Muscle of arm (tissue), 1 donor: ENCODE measurements at regions not wholly inside any gene's neighbourhood (a gene's known extent, or its start where the extent isn't known, plus 50 kb on each side); places are given as distances from the start of the nearest gene placed in this dataset.
"Not testable (repeated sequence)": the region's sequence is repeated elsewhere in the genome, so short reads cannot be mapped to it uniquely, and the experiment has no call there.

Source experiments
- DNase-seq: peaks from one replicate; pipeline ENCODE4 v3.0.0-alpha.2; 2013

- peak; percentile 15 for DNase-seq
Measured at GRCh38 chr15:32536507-32537172, 56.6 kb upstream of the GOLGA8N start.

GRCh38 chr15:32536057-32536493, 57.2 kb upstream of the GOLGA8N start:
- DNase-seq: not testable (repeated sequence)

GRCh38 chr15:32535150-32535898, 57.9 kb upstream of the GOLGA8N start:
- not testable (repeated sequence) for DNase-seq

- not testable (repeated sequence) for DNase-seq
Measured at GRCh38 chr15:32522900-32523299, 67.5 kb upstream of the GOLGA8O start.

GRCh38 chr15:32522421-32522820, 67.0 kb upstream of the GOLGA8O start:
- not testable (repeated sequence) for DNase-seq

- not testable (repeated sequence) for DNase-seq
Measured at GRCh38 chr15:32518976-32519375, 63.5 kb upstream of the GOLGA8O start.

- DNase-seq: not testable (repeated sequence)
Measured at GRCh38 chr15:32518013-32518412, 62.6 kb upstream of the GOLGA8O start.

GRCh38 chr15:32516954-32517353, 61.5 kb upstream of the GOLGA8O start:
- DNase-seq: not testable (repeated sequence)

- DNase-seq: not testable (repeated sequence)
Measured at GRCh38 chr15:32513378-32513777, 57.9 kb upstream of the GOLGA8O start.

- DNase-seq: not testable (repeated sequence)
Measured at GRCh38 chr15:32510027-32510426, 54.6 kb upstream of the GOLGA8O start.

- DNase-seq: not testable (repeated sequence)
Measured at GRCh38 chr15:32508081-32508480, 52.6 kb upstream of the GOLGA8O start.

GRCh38 chr15:32506787-32507186, 51.4 kb upstream of the GOLGA8O start:
- DNase-seq: not testable (repeated sequence)

GRCh38 chr15:32505633-32506032, 50.2 kb upstream of the GOLGA8O start:
- DNase-seq: not testable (repeated sequence)
